Hypothalamus (tissue), 51 donors: ENCODE measurements at regions not wholly inside any gene's neighbourhood (a gene's known extent, or its start where the extent isn't known, plus 50 kb on each side); places are given as distances from the start of the nearest gene placed in this dataset.

Experiments
- DNase-seq, 51 donors: peaks; one replicate each; lab custom pipeline; 2025; lab: John Stamatoyannopoulos, UW

- DNase-seq, result no peak
Measured at GRCh38 chr11:106398502-106399075, 321.1 kb downstream of the AASDHPPT start.

- DNase-seq, result no peak
Measured at GRCh38 chr11:106399076-106399511, 321.6 kb downstream of the AASDHPPT start.

GRCh38 chr11:106399624-106400023, 322.2 kb downstream of the AASDHPPT start:
- DNase-seq, result no peak

- no peak for DNase-seq
Measured at GRCh38 chr11:106400949-106401570, 323.6 kb downstream of the AASDHPPT start.

GRCh38 chr11:106403751-106404150, 326.3 kb downstream of the AASDHPPT start:
- DNase-seq, result no peak

- DNase-seq, result no peak
Measured at GRCh38 chr11:106409222-106409621, 331.8 kb downstream of the AASDHPPT start.

- DNase-seq, result no peak
Measured at GRCh38 chr11:106409671-106410070, 332.2 kb downstream of the AASDHPPT start.

GRCh38 chr11:106410902-106411301, 333.4 kb downstream of the AASDHPPT start:
- DNase-seq, result no peak

- DNase-seq, result no peak
Measured at GRCh38 chr11:106413222-106413621, 335.8 kb downstream of the AASDHPPT start.

- DNase-seq, result no peak
Measured at GRCh38 chr11:106415510-106415909, 338.0 kb downstream of the AASDHPPT start.

GRCh38 chr11:106418791-106419190, 341.3 kb downstream of the AASDHPPT start:
- no peak for DNase-seq

- no peak for DNase-seq
Measured at GRCh38 chr11:106420048-106420665, 342.7 kb downstream of the AASDHPPT start.

GRCh38 chr11:106420686-106421085, 343.2 kb downstream of the AASDHPPT start:
- DNase-seq, result no peak

- DNase-seq, result no peak
Measured at GRCh38 chr11:106421676-106422292, 344.3 kb downstream of the AASDHPPT start.

GRCh38 chr11:106422583-106422982, 345.1 kb downstream of the AASDHPPT start:
- DNase-seq, result no peak

- no peak for DNase-seq
Measured at GRCh38 chr11:106424111-106424510, 346.6 kb downstream of the AASDHPPT start.

- DNase-seq, result no peak
Measured at GRCh38 chr11:106425819-106426218, 348.4 kb downstream of the AASDHPPT start.

- DNase-seq, result no peak
Measured at GRCh38 chr11:106426696-106427095, 349.2 kb downstream of the AASDHPPT start.

- DNase-seq, result no peak
Measured at GRCh38 chr11:106427736-106428135, 350.3 kb downstream of the AASDHPPT start.

GRCh38 chr11:106442032-106442431, 364.6 kb downstream of the AASDHPPT start:
- DNase-seq, result no peak

GRCh38 chr11:106446302-106446701, 368.8 kb downstream of the AASDHPPT start:
- DNase-seq, result no peak

GRCh38 chr11:106446955-106447354, 369.5 kb downstream of the AASDHPPT start:
- peak in 4 of 51 donors; percentile 1 to 6 (median 2) for DNase-seq
